ENCODE measurements at regions not wholly inside any gene's neighbourhood (a gene's known extent, or its start where the extent isn't known, plus 50 kb on each side); places are given as distances from the start of the nearest gene placed in this dataset.

DNA sequence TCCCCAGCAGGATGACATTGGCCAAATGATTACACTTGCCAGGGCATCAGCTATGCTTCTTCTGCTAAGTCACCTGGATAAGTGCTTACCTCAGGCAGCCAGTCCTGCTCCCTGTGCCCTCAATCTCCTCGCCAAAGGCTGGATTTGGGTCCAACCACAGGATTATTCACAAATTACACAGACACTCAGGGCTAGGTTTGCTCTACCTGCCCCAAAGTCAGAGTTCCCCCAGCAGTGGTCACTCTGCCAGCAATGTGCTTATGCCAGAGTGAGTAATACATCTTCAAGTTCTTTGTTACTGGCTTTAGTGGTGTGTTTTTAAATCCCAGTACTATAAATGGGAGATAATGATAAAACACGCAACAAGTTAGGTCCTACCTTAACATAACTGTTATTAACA is 189.7 kb upstream of the SEMA3D start:
- H3K9me3 ChIP-seq (ENCODE audit: insufficient read depth in 2 of 2, low read depth in 1 of 2, low read length in 1 of 2), result no peaks in the 10 kb centered on the region
- FAIRE-seq (no peak), DNase-seq (ENCODE audit: low read depth in 1 of 2, low spot score in 2 of 2) (no peak)
- H3K36me3 ChIP-seq (ENCODE audit: control insufficient read depth in 2 of 4, insufficient read depth in 4 of 4, low read length in 3 of 4), result no peaks in the 10 kb centered on the region
- H3K9ac ChIP-seq (replicated peaks in 1 of 4; ENCODE audit: extremely low read depth in 1 of 4, low read depth in 3 of 4, low read length in 3 of 4), result no peak overlapping the region
- TF ChIP-seq YY1 (IDR thresholded peaks at IDR 0.05; ENCODE audit: low read depth, low read length), result no peak
- no peak overlapping the region for H4K91ac ChIP-seq (replicated peaks; ENCODE audit: insufficient read length, low read length)
- no peak overlapping the region for H2BK20ac ChIP-seq (ENCODE audit: low read length)
- H3K27me3 ChIP-seq (replicated peaks in 1 of 4; ENCODE audit: control insufficient read depth in 3 of 4, extremely low read depth in 1 of 4, insufficient read depth in 3 of 4, low read length in 3 of 4), result no peaks in the 10 kb centered on the region
- no peaks in the 10 kb centered on the region for H3K4me1 ChIP-seq (replicated peaks in 1 of 4; ENCODE audit: control insufficient read depth in 3 of 4, insufficient read depth in 4 of 4, low read length in 3 of 4)
- H3K4me3 ChIP-seq (ENCODE audit: extremely low read depth in 1 of 4, insufficient read depth in 2 of 4, low read depth in 3 of 4, low read length in 4 of 4), result no peak overlapping the region
- H2BK15ac ChIP-seq (ENCODE audit: low read length), result no peak overlapping the region
- no peak overlapping the region for H4K5ac ChIP-seq (ENCODE audit: insufficient read length, low read depth, low read length)
- no peak overlapping the region for H4K8ac ChIP-seq (ENCODE audit: extremely low read depth, insufficient read depth, low read length)
- H2AFZ ChIP-seq (ENCODE audit: low read length), result no peak overlapping the region
- no peak overlapping the region for H3K14ac ChIP-seq (ENCODE audit: insufficient read length)
- no peak overlapping the region for H2BK5ac ChIP-seq (ENCODE audit: low read depth, low read length)
- 89% methylated on average over 2 of the region's 2 CpGs; no CpG with 5 or more reads in 1 of the 2 experiments for WGBS, 2 experiments (ENCODE audit: extremely low coverage in 1 of 2, insufficient coverage in 1 of 2, insufficient read length in 1 of 2, insufficient replicate concordance in 2 of 2, low coverage in 1 of 2, low lambda C conversion rate in 2 of 2, missing lambda C conversion rate in 1 of 2)
- POLR2A ChIA-PET (ENCODE audit: partially characterized antibody), result no interaction called here
- no peak overlapping the region for H3K23ac ChIP-seq (ENCODE audit: insufficient read length)
- H3K79me1 ChIP-seq (ENCODE audit: low read depth, low read length), result no peaks in the 10 kb centered on the region
- H2BK120ac ChIP-seq (replicated peaks; ENCODE audit: low read depth, low read length), result no peak overlapping the region
- no peak overlapping the region for H3K4ac ChIP-seq (replicated peaks; ENCODE audit: insufficient read length, low read depth, low read length)
- H3K56ac ChIP-seq (replicated peaks; ENCODE audit: insufficient read length, low read depth, low read length), result no peak overlapping the region
- no peak overlapping the region for H2AK5ac ChIP-seq (ENCODE audit: low read depth, low read length)
- H4K20me1 ChIP-seq (replicated peaks in 1 of 2; ENCODE audit: control insufficient read depth in 1 of 2, insufficient read depth in 2 of 2, low read length in 2 of 2), result no peaks in the 10 kb centered on the region
- no peak overlapping the region for H3K18ac ChIP-seq (ENCODE audit: extremely low read depth, low read length)
- no peak overlapping the region for H2BK12ac ChIP-seq (ENCODE audit: low read depth, low read length)
- H3K79me2 ChIP-seq (ENCODE audit: control insufficient read depth in 1 of 2, insufficient read depth in 2 of 2, low read length in 2 of 2), result no peaks in the 10 kb centered on the region
- H3K4me2 ChIP-seq (ENCODE audit: insufficient read depth in 1 of 2, low read depth in 2 of 2, low read length in 2 of 2), result no peak overlapping the region
- no peak overlapping the region for H3K27ac ChIP-seq (ENCODE audit: low read depth, low read length)
- H3K23me2 ChIP-seq (ENCODE audit: low read depth, low read length), result no peaks in the 10 kb centered on the region
- CTCF ChIA-PET (ENCODE audit: partially characterized antibody), result no interaction called here

Data from H1 (cell line).